DOHH2 (cell line): ENCODE measurements at regions not wholly inside any gene's neighbourhood (a gene's known extent, or its start where the extent isn't known, plus 50 kb on each side); places are given as distances from the start of the nearest gene placed in this dataset.
A peak's percentile ranks its signal among the peaks of the same experiment; 100 is the strongest.

ENCODE experiments used
- EZH2phosphoT487 ChIP-seq: fragments of 200-600 bp; sonication (generic); IDR thresholded peaks from 2 replicates; pipeline ENCODE4 v1.6.1; 2017; ENCODE audit warnings: borderline replicate concordance, mild to moderate bottlenecking, antibody characterized with exemption, low read length, moderate library complexity, mixed read lengths
- TF ChIP-seq, protein P1 (sequence below): fragments of 200-600 bp; sonication (generic); IDR thresholded peaks from one replicate; pipeline ENCODE4 v1.5.1; 2014; ENCODE audit warnings: antibody characterized with exemption, mild to moderate bottlenecking, low read depth, low read length; ENCODE audit not compliant: poor library complexity, severe bottlenecking

DNA sequence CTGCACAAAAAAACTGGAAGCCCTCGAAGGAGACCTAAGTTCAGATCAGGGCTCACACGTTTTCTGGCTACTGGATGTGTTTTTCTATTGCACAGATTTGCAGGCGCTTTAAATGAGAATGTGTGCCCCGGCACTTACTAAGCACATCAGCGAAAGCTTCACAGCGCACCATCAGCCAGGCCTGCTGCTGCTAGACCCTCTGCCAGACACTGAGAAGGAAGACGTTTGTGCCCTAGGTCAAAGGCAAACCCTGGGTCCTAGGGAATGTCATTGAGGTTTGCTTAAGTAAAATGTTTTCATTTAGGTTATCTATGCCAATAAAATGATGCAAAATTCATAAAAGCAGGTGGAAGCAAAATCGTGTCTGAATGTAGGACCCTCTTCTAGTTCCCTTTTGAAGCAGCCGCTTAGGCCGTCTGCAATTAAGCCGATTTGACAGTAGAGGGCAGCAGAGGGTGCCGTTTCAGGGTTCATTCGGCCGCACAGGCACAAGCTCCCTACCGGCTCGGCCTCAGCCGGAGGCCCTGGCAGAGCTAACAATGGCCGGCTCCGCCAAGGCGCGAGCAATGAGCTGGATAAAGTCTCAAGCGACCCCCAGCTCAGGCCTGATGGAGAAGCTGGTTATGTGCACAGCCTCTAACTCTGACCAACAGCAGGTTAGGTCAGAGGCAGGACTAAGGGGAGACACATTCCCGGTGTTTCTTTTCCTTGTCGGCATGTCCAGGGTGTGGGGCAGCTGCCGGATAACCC, 107.2 kb upstream of the FOXA2 start:
- TF ChIP-seq, protein P1, sequence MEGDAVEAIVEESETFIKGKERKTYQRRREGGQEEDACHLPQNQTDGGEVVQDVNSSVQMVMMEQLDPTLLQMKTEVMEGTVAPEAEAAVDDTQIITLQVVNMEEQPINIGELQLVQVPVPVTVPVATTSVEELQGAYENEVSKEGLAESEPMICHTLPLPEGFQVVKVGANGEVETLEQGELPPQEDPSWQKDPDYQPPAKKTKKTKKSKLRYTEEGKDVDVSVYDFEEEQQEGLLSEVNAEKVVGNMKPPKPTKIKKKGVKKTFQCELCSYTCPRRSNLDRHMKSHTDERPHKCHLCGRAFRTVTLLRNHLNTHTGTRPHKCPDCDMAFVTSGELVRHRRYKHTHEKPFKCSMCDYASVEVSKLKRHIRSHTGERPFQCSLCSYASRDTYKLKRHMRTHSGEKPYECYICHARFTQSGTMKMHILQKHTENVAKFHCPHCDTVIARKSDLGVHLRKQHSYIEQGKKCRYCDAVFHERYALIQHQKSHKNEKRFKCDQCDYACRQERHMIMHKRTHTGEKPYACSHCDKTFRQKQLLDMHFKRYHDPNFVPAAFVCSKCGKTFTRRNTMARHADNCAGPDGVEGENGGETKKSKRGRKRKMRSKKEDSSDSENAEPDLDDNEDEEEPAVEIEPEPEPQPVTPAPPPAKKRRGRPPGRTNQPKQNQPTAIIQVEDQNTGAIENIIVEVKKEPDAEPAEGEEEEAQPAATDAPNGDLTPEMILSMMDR = peak; percentile 85
- no peak for TF ChIP-seq EZH2phosphoT487
